Upper lobe of left lung (tissue), 6 donors: ENCODE measurements at regions not wholly inside any gene's neighbourhood (a gene's known extent, or its start where the extent isn't known, plus 50 kb on each side); places are given as distances from the start of the nearest gene placed in this dataset.

ENCODE experiments used
- ATAC-seq, 2 donors: fragments of 200-7000 bp; cut with Tn5 transposase; one replicate each; pipeline ENCODE4 v1.9.1; 2022; ENCODE audit warnings: mild to moderate bottlenecking in 2 of 2, moderate library complexity in 2 of 2; ENCODE audit not compliant: low FRiP score in 2 of 2
- DNase-seq, 2 donors: peaks; one replicate each; pipeline ENCODE4 v3.0.0-alpha.2; 2019 to 2020
- H3K27ac ChIP-seq, 4 donors: fragments of 200-600 bp; sonication (generic); one replicate each; pipeline ENCODE4 v1.5.1; 2016 to 2019
- H3K27me3 ChIP-seq, 4 donors: fragments of 200-600 bp; sonication (generic); one replicate each; pipeline ENCODE4 v1.5.1; 2017 to 2019
- H3K36me3 ChIP-seq, 4 donors: fragments of 200-600 bp; sonication (generic); one replicate each; pipeline ENCODE4 v1.5.1; 2016 to 2019
- H3K4me1 ChIP-seq, 4 donors: fragments of 200-600 bp; sonication (generic); one replicate each; pipeline ENCODE4 v1.5.1; 2018 to 2019
- H3K4me3 ChIP-seq, 4 donors: fragments of 200-600 bp; sonication (generic); one replicate each; pipeline ENCODE4 v1.5.1; 2017 to 2019; ENCODE audit warnings: mild to moderate bottlenecking in 2 of 4, moderate library complexity in 1 of 4
- H3K9me3 ChIP-seq, 4 donors: fragments of 200-600 bp; sonication (generic); one replicate each; pipeline ENCODE4 v1.5.1; 2018 to 2019
- EP300 ChIP-seq, 4 donors: sonication (generic); formaldehyde crosslinking; IDR thresholded peaks; one replicate each; pipeline ENCODE4 v1.5.1; 2017; ENCODE audit warnings: antibody characterized with exemption in 4 of 4, control low read depth in 2 of 4
- POLR2A ChIP-seq, 4 donors: fragments of 450-650 bp; IDR thresholded peaks; one replicate each; pipeline ENCODE4 v1.5.1; 2016 to 2017; ENCODE audit warnings: antibody characterized with exemption in 4 of 4, mild to moderate bottlenecking in 2 of 4
- POLR2AphosphoS5 ChIP-seq, 2 donors: sonication (generic); formaldehyde crosslinking; IDR thresholded peaks; one replicate each; pipeline ENCODE4 v1.5.1; 2017; ENCODE audit warnings: antibody characterized with exemption in 2 of 2
- WGBS, 2 donors: methylation state at CpG; one replicate each; pipeline ENCODE4 v1.1.5; 2017 to 2018; 5-methylcytosine and 5-hydroxymethylcytosine counted together
- TF ChIP-seq, protein P1 (sequence below), 6 experiments: fragments of 450-650 bp in 4 of 6; fragments of 200-600 bp in 2 of 6; sonication (generic) in 2 of 6; IDR thresholded peaks; one replicate each; pipeline ENCODE4 v1.5.1; 2016 to 2019; ENCODE audit warnings: antibody characterized with exemption in 6 of 6
- donor health status: DM: no; HTN: no; CAD: no; lungs with moderate emphysema.
- donor health status: DM: no; HTN: yes; CAD: no; lungs with severe emphysema.

DNA sequence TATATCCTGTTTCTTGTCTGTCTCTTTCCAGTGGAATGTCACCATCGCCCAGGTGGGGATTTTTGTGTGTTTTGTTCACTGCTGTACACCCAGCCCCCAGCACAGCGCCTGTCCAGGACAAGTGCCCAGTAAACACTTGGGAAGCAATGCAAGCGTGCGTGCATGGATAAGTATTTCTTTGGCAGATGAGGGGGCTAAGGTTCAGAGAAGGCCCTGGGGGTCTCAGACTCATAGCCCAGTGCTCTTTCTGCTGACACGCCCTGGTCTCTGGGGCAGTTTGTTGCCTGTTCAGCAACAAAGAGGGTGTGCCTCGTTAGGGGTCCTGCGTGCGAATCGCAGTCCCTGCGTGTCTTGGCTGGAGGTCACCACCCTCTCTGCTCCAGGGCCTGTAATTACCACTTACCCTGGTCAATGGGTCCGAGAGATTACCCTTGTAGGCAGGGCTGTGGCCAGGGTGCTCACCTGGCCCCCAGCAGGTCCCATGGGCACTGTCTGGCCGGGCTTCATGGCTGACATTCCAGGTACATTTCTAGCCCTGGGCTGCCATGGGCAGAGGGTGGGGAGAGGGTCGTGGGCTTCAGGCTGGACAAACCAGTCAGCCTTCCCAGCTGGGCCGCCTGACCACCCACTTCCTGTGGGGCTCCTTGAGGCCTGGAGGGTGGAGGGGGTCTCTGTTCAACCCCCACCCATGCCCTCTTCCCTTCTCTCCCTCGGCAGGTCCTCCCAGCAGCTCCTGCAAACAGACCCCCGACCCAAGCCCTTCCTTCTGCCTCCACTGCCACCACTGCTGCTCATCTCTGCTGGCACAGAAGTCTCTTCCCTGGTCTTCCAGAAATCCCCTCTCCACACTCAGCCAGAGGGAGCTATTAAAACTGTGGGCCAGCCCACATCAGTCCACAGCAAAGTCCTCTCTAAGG lies 87.1 kb downstream of the CEBPB start:
- TF ChIP-seq, protein P1, sequence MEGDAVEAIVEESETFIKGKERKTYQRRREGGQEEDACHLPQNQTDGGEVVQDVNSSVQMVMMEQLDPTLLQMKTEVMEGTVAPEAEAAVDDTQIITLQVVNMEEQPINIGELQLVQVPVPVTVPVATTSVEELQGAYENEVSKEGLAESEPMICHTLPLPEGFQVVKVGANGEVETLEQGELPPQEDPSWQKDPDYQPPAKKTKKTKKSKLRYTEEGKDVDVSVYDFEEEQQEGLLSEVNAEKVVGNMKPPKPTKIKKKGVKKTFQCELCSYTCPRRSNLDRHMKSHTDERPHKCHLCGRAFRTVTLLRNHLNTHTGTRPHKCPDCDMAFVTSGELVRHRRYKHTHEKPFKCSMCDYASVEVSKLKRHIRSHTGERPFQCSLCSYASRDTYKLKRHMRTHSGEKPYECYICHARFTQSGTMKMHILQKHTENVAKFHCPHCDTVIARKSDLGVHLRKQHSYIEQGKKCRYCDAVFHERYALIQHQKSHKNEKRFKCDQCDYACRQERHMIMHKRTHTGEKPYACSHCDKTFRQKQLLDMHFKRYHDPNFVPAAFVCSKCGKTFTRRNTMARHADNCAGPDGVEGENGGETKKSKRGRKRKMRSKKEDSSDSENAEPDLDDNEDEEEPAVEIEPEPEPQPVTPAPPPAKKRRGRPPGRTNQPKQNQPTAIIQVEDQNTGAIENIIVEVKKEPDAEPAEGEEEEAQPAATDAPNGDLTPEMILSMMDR (IDR thresholded peaks at IDR 0.05), result no peak
- TF ChIP-seq EP300 (IDR thresholded peaks at IDR 0.05), result no peak
- TF ChIP-seq POLR2A (IDR thresholded peaks at IDR 0.05), result no peak
- TF ChIP-seq POLR2AphosphoS5 (IDR thresholded peaks at IDR 0.05), result no peak
- H3K4me1 ChIP-seq, result peaks cover 46 to 56% (median 51%) of the 10 kb centered on the region in 4 donors
- peak overlapping the region; percentile 69 to 89 (median 76) for H3K27ac ChIP-seq
- DNase-seq (peak in 1 of 2 donors; percentile 52), ATAC-seq (no peak)
- 81 to 87% methylated on average over 8 to 15 of the region's 16 CpGs for WGBS, 2 donors
- no peaks in the 10 kb centered on the region for H3K9me3 ChIP-seq
- no peaks in the 10 kb centered on the region for H3K27me3 ChIP-seq
- no peaks in the 10 kb centered on the region for H3K36me3 ChIP-seq
- H3K4me3 ChIP-seq, result no peak overlapping the region

DNA sequence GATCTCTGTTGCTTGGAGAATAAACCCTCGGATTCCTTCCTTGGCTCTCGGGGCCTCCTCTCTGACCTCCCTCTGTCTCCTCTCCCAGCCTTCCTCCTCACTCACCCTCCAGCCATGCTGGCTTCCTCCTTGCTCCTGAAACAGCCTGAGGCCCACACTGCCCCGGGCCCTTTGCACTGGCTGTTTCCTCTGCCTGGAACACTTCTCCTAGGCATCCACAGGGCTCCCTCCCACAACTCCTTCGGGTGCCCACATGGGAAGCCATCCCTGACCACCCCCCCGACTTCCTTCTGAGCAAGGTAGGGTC lies 87.7 kb downstream of the CEBPB start:
- no peak for ATAC-seq
- no peaks in the 10 kb centered on the region for H3K9me3 ChIP-seq
- no peaks in the 10 kb centered on the region for H3K27me3 ChIP-seq
- 70 to 74% methylated on average over 5 of the region's 5 CpGs for WGBS, 2 donors
- no peak overlapping the region for H3K4me3 ChIP-seq
- TF ChIP-seq POLR2AphosphoS5 (IDR thresholded peaks at IDR 0.05) (no peak), POLR2A (IDR thresholded peaks at IDR 0.05) (no peak)
- DNase-seq, result peak in 1 of 2 donors; percentile 37
- H3K36me3 ChIP-seq, result no peaks in the 10 kb centered on the region
- H3K4me1 ChIP-seq, result peaks cover 40 to 52% (median 48%) of the 10 kb centered on the region in 4 donors
- peak overlapping the region; percentile 31 to 89 (median 60) for H3K27ac ChIP-seq

DNA sequence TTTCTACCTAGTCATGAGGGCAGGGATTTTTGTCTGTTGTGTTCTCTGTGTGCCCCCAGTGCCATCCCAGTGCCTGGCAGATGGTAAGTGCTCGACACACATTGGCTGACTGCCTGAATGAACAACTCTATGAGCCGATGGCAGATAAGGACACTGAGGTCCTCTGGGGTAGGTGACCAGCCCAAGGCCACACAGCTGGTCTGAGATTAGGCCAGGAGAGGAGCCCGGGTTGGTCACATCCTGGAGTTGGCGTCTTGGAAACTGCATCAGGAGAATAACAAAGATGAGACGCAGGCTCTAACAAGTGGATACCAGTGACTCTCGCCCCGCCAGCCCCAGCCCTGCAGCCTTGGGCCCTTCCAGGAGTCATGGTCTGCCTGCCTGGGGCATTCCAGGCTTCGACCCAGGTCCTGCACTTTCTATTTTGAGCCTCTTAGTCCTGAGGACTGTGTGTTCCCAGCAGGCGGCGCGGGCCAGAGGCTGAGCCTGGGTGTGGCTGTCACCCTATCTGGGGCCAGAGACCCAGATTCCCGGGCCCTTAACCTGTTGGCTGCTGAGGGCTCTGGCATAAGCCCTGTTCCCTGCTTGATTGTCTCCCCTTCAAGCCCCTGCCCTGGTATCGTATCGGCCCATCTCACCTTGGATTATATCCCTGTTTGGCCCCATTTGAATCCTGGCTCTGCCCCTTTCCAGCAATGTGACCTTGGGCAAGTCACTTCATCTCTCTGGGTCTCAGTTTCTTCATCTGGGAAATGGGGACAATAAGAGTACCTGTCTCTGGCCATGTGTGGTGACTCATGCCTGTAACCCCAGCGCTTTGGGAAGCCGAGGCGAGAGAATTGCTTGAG lies 88.3 kb downstream of the CEBPB start:
- Histone ChIP-seq H3K9me3 (no peaks in the 10 kb centered on the region), H3K4me1 (peaks cover 39 to 52% (median 48%) of the 10 kb centered on the region in 4 donors), H3K27ac (peak overlapping the region; percentile 31 to 89 (median 60)), H3K4me3 (no peak overlapping the region), H3K36me3 (no peaks in the 10 kb centered on the region), H3K27me3 (no peaks in the 10 kb centered on the region)
- TF ChIP-seq, protein P1 (IDR thresholded peaks at IDR 0.05), result peak in 5 of 6 experiments; percentile 34 to 74 (median 55)
- TF ChIP-seq EP300 (IDR thresholded peaks at IDR 0.05), result peak in 1 of 4 donors; percentile 93
- TF ChIP-seq POLR2A (IDR thresholded peaks at IDR 0.05), result peak in 2 of 4 donors; percentile 27 to 37
- TF ChIP-seq POLR2AphosphoS5 (IDR thresholded peaks at IDR 0.05), result peak; percentile 68 to 85
- ATAC-seq (peak; percentile 32 to 74), DNase-seq (peak; percentile 91 to 92)
- 73 to 83% methylated on average over 9 to 17 of the region's 17 CpGs for WGBS, 2 donors

DNA sequence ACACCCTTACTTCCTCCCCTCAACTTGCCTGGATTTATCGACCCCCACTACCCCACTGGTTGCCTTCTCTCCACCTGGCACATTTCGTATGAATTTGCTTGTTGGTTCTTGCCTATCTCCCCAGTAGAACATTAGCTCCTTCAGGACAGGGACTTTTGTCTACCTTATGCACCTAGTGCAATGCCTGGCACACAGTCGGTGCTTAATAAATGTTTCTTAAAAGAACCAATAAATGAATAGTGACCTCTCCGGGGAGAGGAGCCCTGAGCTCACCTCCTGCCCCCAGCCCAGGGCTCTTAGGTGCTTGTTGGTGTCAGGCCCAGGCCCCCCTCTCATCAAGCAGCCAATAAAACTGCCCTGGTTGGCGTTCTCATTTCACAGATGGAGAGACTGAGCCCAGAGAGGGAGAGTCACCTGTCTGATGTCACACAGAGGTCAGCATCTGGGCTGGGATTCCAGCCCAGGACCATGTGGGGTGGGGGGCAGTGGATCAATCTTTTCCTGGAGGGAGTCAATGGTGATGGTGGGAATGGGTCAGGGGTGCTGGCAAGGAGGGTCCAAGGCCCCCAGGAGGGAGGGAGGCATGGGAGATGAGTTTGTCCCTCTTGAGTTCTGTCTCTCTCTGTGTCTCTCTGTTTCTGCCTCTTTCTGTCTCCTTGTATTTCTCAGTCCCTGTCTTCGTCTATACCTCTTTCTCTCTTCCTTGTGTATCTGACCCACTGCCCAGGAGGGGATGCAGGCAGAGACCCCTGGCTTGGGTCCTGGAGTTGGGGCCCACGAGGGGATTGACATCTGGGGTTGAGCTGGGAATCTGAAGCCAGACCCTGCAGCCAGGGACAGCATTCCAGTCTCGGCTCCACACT lies 89.6 kb downstream of the CEBPB start:
- no peak overlapping the region for H3K4me3 ChIP-seq
- no peaks in the 10 kb centered on the region for H3K27me3 ChIP-seq
- no peak for ATAC-seq
- TF ChIP-seq POLR2AphosphoS5 (IDR thresholded peaks at IDR 0.05) (no peak), EP300 (IDR thresholded peaks at IDR 0.05) (no peak), POLR2A (IDR thresholded peaks at IDR 0.05) (no peak)
- TF ChIP-seq, protein P1 (IDR thresholded peaks at IDR 0.05), result no peak
- no peaks in the 10 kb centered on the region for H3K9me3 ChIP-seq
- H3K4me1 ChIP-seq, result peaks cover 44 to 56% (median 52%) of the 10 kb centered on the region in 4 donors
- no peak for DNase-seq
- H3K27ac ChIP-seq, result peak overlapping the region in 2 of 4 donors; percentile 46 to 89
- no peaks in the 10 kb centered on the region for H3K36me3 ChIP-seq
- WGBS, 2 donors, result 84 to 87% methylated on average over 8 of the region's 8 CpGs
